ENCODE measurements at regions not wholly inside any gene's neighbourhood (a gene's known extent, or its start where the extent isn't known, plus 50 kb on each side); places are given as distances from the start of the nearest gene placed in this dataset.

GRCh38 chr14:62602712-62603111 lies 442.5 kb downstream of the KCNH5 start:
- DNase-seq, result no peak

GRCh38 chr14:62604524-62604923 lies 440.7 kb downstream of the KCNH5 start:
- no peak for DNase-seq

- DNase-seq, result no peak
These were observed 431.1 kb downstream of the KCNH5 start for GRCh38 chr14:62614122-62614521.

- DNase-seq, result no peak
These were observed 428.6 kb downstream of the KCNH5 start for GRCh38 chr14:62616668-62617067.

GRCh38 chr14:62626416-62626815 lies 418.8 kb downstream of the KCNH5 start:
- DNase-seq, result no peak

- DNase-seq, result no peak
These were observed 416.0 kb downstream of the KCNH5 start for GRCh38 chr14:62629176-62629725.

- no peak for DNase-seq
These were observed 414.1 kb downstream of the KCNH5 start for GRCh38 chr14:62631176-62631575.

GRCh38 chr14:62632771-62633170 lies 412.5 kb downstream of the KCNH5 start:
- no peak for DNase-seq

GRCh38 chr14:62645649-62646048 lies 399.6 kb downstream of the KCNH5 start:
- no peak for DNase-seq

Measured in activated gamma-delta T cell treated with Interleukin-2 at 50 U/mL for 16 hours (primary cell).